GM18502 (cell line): ENCODE measurements at regions not wholly inside any gene's neighbourhood (a gene's known extent, or its start where the extent isn't known, plus 50 kb on each side); places are given as distances from the start of the nearest gene placed in this dataset.
"Not testable (repeated sequence)": the region's sequence is repeated elsewhere in the genome, so short reads cannot be mapped to it uniquely, and the experiment has no call there.

Source experiments
- ATAC-seq: cut with Tn5 transposase; IDR thresholded peaks from one replicate; pipeline ENCODE4 v1.9.1; 2021; ENCODE audit warnings: mild to moderate bottlenecking; ENCODE audit not compliant: unreplicated experiment, poor library complexity

DNA sequence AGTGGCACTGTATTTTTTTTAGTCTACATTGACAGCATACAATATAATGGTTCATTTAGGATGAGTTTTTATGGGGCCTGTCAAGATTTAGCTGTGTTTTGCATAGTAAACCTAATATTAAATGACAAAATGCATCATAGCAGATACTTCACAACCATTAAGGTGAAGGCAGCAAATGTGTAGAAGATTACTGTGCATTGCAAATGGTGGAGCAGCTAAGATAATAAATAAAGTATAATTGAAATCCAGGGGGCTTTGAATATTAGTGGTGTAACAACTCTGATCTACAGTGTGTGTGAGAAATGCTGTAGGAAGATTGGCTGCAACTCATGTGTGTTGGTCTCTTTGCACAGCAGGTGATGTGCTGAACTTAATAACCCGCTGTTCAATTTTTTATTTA, 801.9 kb upstream of the CITED2 start:
- no peak for ATAC-seq

DNA sequence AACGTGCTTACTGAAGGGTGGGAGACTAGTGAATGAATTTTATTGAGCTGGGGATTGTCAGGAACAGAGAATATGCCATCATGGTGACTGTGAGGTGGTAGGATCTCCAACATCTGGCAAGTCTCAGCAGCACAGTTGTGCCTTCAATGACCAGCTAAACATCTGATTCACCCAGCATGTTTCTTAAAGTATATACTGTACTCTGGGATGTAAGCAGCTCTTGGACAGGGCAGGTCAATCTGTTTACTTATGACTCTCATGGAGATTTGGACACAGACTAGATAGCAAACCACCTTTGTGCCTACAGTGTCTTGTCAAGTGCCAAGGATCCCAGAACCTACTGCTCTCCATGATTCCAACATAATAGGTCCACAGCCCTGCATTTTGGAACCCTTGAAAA, 801.0 kb upstream of the CITED2 start:
- ATAC-seq = no peak

DNA sequence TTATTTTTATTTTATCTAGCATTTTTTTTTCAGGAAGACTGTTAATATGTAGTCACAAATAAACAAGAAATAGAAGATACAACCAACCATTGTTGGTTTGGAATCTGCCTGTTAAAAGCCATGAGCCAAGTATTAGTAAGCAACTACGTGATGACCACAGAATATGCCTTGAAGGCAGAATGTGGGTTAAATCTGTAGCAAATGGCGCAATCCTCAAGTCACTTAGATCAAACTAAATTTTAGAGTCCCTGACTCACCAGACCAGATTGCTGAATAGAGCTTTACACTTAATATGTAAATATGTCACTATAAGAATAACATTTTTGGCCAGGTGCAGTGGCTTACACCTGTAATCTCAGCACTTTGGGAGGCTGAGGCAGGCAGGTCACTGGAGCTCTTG, 800.1 kb upstream of the CITED2 start:
- ATAC-seq = no peak

DNA sequence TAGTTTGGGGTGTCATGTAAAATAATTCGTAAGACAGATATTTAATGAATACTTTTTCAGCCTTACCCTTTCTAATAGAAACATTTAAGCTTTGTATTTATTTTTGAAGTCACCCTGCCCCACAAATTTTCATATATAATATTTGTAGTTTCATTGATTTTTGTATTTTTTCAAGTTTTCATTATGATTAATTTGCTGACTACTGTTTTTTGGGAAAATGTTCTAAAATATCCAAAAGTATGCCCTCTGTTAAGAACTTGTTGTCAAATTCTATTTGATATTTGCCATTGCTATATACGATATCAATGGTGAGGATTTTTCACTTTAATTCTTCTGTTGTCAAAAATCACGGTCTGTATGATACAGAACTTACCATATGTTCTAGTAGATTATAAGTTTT, 793.9 kb upstream of the CITED2 start:
- no peak for ATAC-seq

DNA sequence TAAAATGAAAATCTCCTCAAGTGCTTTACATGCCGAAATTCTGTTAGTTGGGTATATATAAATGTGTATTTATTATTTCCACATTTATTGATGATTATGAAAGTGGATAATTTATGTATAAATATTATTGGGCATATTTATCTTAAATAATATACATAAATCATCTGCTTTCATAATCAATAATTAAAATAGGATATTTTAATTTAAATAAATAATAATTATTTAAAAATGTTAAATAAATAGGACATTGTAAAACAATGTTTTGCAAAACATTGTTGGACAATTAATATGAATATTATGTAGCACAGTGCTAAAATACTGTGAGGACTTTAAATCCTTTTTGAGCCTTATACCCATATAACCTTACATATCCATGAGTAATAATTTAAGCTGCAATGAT, 786.5 kb upstream of the CITED2 start:
- ATAC-seq = no peak

DNA sequence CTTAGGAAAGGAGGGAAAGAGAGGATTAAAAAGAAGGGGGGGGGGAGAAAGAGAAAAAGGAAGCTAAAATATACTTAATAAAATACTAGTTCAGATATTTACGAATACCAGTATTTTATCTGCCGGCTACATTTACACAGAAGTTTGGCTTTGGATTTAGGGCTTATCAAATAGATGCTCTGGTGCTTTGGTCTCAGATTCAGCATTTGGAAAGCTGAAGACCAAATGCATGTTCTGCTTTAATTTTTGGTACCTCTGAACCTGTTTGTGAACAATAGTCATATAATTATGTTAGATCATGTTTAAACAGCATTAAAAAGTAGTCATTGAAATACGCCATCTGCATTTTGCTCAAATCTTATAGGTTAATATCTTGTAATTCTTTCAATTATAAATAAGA, 786.0 kb upstream of the CITED2 start:
- ATAC-seq = no peak

DNA sequence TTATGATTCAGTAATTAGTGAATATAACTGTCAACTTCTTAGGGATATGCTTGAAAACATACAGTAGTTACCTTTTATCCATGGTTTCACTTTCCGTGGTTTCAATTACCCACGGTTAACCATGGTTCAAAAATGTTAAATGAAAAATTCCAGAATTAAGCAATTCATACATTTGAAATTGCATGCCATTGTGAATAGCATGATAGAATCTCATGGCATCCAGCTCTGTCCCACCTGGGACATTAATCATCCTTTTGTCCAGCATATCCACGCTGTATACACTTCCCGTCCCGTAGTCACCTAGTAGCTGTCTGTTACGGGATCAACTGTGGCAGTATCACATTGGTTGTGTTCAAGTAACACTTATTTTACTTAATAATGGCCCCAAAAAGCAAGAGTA, 781.7 kb upstream of the CITED2 start:
- no peak for ATAC-seq

DNA sequence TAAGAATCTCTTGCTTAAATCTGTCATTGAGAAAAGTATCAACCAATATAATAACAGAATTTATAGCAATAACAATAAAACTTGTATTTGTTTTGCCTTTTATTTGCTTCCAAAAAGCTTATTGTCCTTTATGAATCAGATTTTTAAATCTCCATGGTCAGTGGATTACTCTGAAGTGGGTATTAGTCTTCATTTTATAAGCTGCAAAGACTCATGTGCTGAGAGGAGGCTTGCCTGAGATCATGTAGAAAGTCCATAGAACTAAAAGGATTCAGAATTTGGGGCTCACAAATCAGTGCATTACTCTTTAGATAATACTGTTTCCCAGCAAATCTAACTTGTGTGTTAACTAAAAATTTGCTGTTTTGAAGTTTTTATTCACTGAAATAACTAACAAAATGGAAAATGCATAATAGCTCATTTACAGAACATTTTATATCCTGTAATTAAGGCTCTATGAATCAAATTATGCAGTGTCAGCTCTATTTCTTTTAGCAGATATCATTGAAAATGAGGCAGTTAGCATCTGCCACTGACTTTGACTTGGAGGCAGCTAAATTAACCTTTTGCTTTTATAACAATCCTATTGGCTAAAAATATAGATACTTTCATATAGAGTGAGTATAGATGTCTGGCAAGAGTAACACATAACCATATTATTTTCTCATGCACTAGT, 781.1 kb upstream of the CITED2 start:
- no peak for ATAC-seq

DNA sequence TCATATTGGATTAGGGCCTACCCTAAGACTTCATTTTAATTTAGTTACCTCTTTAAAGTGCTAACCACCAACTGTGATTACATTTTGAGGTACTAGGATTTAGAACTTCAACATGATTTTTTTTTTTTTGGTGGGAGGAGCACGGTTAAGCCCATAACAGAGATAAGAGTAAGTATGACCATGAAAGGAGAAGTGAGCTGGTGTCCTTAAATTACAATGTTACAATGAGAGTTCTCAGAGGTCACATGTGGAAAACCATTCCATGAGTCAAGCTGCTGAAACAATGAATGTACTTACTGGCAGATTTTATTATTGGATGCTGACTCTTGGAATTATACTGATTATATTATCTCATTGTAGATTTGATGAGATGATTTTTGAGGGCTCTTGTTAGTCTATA, 779.3 kb upstream of the CITED2 start:
- ATAC-seq = no peak

DNA sequence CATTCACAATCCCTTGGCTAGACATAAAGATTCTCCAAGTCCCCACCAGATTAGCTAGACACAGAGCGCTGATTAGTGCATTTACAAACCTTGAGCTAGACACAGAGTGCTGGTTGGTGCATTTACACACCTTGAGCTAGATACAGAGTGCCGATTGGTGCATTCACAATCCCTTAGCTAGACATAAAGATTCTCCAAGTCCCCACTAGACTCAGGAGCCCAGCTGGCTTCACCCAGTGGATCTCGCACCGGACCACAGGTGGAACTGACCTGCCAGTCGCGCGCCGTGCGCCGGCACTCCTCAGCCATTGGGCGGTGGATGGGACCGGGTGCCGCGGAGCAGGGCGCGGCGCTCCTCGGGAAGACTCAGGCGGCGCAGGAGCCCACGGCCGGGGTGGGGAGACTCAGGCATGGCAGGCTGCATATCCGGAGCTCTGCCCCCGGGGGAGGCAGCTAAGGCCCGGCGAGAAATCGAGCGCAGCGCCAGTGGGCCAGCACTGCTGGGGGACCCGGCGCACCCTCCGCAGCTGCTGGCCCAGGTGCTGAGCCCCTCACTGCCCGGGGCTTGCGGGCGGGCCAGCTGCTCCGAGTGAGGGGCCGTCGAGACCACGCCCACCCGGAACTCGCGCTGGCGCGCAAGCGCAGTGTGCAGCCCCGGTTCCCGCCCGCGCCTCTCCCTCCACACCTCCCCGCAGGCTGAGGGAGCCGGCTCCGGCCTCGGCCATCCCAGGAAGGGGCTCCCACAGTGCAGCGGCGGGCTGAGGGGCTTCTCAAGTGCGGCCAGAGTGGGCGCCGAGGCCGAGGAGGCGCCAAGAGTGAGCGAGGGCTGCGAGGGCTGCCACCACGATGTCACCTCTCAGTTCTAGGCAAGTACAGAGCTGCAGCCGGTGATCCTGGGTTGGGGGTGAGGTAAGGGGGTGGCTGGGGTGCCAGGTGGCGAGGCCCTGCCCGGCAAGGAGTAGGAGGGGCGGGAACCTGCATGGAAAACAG, 773.7 kb upstream of the CITED2 start:
- not testable (repeated sequence) for ATAC-seq

DNA sequence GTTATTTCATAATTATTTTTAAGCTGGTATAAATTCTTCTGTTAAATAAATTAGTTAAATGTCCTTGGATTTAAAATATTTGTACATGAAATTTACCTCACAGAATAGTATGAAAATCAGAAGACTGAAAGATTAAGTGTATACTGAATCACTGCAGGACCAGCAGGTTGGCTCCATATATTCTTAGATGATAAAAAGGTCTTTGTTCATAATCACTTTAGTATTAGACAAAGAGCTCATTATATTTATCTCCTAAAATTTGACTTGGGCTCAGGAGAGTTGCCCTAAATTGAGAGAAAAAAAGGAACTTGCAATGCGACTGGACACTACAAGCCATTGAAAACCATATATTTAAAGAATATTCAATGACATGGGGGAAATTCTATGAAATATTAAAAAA, 766.4 kb upstream of the CITED2 start:
- no peak for ATAC-seq

DNA sequence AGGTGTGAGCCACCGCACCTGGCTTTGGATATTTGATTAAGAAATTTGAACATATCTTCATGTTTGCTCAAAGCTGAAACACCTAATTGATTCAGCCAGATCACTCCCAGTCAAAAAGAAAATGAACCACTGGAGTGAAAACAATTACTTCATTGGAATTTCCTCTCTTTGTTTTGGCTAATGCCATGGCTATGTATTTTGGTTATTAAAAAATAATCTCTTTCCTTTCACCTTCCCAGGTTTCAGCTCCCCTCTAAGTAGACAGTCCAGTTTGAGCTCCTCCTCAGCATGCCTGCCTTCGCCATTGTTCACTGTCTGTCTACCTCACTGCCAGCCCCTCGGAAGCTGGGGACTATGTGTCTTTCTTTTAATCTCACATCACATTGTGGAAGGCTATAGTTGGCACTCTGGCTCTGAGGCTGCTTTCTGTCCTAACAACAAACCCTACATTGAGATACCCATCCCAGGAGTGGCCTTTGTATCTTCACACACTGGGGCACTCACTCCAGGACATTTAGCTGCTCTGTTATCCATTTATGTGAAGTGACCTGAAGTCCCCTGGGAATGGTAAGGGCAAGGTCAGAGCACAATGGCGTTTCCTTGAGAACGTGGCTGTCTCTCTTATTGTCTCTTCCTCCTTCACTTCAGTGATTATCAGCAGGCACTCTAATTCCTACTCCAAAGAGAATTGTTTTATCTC, 764.0 kb upstream of the CITED2 start:
- ATAC-seq = no peak

DNA sequence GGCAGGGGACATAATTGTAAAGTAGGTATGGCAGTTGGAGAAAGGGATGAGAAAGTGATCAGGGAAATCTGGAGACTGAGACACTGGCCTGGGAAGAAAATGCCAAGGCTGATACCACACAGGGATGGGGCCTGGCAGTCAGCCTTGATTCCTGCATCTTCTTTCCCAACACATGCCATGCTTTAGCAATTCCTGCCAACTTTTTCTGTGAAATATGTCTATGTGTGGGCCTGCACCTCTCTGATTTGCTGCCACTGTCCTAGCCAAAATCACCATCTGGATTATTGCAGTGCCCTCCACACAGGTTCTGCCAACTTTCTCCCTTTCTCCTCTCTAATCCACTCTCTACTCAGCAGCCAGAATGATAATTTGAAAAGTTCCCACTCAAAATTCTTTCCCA, 759.8 kb upstream of the CITED2 start:
- ATAC-seq = no peak

DNA sequence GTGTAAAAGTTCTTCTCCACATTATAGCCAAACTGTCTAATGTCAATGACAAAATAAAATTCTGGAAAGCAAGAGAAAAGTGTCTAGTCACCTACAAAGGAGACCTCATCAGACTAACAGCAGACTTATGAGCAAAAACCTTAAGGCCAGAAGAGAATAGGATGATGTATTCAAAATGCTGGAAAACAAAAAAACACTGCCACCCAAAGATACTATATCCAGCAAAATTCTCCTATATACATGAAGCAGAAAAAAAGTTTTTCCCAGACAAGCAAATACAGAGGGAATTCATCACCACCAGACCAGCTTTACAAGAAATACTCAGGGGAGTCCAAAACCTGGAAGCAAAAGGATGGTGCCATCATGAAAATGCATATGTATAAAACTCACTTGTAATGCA, 755.6 kb upstream of the CITED2 start:
- no peak for ATAC-seq

DNA sequence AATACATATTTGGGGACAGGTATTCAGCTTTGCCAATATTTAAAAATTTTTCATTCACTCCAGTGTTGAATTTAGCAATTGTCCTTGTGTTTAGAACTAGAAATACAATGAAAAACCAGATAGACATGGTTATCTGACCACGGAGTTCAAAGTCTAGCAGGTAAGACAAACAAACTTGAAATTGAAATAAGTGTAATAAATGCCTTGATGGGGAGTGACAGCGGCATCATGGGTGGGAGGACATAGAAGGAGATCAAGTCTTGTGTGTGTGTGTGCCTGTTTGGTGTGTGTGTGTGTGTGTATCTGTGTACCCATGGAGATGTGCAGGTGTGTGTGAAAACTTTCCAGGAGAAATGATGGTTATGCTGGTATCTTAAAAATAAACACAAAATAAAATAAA, 750.0 kb upstream of the CITED2 start:
- no peak for ATAC-seq

DNA sequence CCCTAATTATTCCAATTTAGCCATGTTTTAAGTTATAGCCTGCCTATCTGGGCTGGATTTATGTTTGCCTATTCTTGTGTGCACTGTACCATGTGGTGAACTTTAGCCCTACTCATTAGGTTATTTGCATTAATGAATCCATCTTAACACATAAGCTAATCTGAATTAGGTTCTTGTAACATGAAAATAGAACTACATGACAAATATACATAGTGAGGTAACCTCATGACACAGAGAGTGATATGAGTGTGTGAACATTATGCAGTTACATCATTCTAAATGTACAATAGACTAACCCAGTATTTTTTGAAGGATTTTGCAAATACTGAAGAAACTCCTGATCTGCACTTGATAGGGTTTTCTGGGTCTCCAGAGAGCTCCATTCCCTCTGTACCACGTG, 733.7 kb upstream of the CITED2 start:
- no peak for ATAC-seq

DNA sequence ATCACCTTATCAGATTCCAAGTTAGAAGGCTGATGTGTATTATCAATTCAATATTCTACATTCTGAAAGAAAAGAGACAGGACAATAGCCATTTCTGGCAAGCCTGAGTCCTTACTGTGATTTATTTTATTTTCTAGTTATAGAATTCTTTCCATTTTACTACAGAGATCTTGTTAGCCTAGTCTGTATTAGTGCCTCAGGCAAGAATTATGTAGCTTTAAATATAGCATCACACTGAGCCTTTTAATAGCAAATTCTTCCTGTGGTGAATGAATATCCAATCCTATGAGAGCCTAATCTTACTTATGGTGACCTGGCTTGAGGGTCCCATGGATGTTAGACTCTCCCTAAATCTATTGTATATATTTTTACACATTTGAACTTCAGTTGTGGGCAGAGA, 732.8 kb upstream of the CITED2 start:
- ATAC-seq = no peak

DNA sequence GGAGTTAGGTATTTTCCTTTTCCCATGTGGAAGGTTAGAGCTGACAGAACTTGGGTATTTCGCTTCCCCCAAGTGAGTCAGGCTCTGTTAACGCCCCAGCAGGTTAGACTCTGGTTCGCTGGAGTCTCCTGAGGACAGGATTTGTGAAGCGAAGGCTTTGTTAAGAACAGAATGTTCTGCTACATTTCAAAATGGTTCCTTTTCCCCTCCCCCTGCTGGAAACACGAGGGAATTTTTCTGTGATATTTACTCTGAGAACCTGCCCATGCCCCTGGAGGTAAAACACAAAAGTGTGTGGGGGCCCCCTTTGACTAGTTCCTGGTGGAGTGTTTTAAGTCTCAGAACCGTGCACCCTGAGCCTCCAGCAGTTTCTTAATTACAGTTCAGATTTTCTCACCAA, 731.4 kb upstream of the CITED2 start:
- ATAC-seq = no peak

DNA sequence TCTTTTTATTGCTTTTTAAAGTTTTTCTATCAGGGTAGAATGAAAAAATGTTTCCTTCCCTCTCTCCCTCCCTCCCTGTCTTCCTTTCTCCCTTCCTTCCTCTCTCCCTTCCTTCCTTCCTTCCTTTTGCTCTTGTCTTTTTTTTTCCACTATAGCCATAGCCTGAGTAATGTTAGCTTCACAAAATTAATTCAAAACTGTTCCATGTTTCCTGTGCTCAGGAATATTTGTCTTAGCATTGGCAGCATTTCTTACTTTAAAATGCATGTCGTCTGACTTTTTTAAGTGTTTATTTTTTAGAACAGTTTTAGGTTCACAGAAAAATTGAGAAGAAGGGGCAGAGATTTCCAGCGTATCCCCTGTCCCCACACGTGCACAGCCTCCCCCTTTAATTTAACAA, 730.8 kb upstream of the CITED2 start:
- no peak for ATAC-seq

DNA sequence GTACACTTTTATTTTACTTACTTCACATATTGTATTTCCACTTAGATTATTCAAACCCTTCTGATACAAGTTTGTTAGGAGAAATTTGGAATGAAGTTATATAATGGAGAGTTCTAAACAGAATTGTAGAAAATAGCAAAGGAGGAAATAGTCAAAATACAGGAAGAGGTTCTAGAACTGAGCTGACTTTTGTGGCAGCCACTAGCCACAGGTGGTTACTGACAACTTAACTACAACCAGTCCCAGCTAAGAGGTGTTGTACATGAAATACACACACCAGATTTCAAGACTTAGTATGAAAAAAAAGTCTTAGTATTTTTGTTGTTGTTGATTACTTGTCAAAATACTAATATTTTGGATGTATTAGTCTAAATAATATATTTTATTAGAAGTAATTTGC, 727.4 kb upstream of the CITED2 start:
- ATAC-seq = no peak

DNA sequence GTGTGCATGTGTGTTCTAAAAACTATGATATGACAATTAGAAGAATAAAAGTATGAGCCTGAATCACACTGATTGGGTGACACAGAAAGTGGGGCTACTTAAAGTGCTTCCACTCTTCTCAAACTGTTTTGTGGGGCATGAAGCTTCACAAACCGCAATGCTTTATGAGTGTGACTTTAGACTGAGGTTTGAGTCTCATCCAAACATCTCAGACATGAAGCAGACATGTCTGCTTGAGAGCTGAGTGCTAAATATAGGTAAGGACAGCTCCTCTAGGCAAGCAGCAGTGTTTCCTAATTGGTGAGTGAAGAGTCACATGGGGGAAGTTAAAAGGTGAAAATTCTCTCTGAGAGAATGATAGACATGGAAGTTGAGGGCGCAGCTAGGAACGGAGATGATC, 726.9 kb upstream of the CITED2 start:
- ATAC-seq = no peak
